ENCODE measurements at regions not wholly inside any gene's neighbourhood (a gene's known extent, or its start where the extent isn't known, plus 50 kb on each side); places are given as distances from the start of the nearest gene placed in this dataset.

DNA sequence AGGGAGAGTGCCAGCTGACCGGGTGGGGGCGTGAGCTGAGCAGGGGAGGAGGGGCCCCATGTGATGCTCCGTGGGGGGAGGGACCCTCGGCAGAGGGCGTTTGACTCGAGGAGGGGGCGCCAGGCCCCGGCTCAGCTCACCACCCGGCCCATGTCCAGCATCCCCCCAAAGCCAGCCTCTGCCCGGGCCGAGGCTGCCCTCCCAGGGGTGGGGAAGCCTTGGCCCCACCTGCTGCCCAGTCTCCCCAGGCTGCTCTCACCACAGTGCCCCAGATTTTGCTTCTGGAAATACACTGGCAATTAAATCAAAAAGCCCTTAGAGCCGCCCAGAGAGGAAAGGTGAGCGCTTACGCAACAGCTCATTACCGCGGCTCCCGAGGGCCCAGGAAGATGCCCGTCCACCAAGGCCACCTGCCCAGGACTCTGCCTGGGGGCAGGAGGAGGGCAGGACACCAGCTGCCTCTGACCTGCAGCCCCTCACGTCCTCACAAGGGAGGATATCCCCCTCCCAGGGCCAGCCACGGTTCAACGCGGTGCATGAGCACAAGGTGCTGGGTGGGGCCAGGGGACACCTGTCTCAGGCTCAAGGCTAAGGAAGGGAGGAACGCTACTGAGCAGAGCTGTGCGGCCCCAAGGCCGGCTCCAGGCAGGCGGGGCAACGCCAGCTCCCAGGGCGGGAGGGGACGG lies 70.0 kb upstream of the INPP5A start:
- TF ChIP-seq, protein P1, sequence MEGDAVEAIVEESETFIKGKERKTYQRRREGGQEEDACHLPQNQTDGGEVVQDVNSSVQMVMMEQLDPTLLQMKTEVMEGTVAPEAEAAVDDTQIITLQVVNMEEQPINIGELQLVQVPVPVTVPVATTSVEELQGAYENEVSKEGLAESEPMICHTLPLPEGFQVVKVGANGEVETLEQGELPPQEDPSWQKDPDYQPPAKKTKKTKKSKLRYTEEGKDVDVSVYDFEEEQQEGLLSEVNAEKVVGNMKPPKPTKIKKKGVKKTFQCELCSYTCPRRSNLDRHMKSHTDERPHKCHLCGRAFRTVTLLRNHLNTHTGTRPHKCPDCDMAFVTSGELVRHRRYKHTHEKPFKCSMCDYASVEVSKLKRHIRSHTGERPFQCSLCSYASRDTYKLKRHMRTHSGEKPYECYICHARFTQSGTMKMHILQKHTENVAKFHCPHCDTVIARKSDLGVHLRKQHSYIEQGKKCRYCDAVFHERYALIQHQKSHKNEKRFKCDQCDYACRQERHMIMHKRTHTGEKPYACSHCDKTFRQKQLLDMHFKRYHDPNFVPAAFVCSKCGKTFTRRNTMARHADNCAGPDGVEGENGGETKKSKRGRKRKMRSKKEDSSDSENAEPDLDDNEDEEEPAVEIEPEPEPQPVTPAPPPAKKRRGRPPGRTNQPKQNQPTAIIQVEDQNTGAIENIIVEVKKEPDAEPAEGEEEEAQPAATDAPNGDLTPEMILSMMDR (IDR thresholded peaks at IDR 0.05), result no peak
- no peak for TF ChIP-seq POLR2A (IDR thresholded peaks at IDR 0.05)

Measured in right lobe of liver (tissue), 4 donors.